Tibial nerve (tissue), 4 donors: ENCODE measurements at regions not wholly inside any gene's neighbourhood (a gene's known extent, or its start where the extent isn't known, plus 50 kb on each side); places are given as distances from the start of the nearest gene placed in this dataset.

Source experiments
- DNase-seq, 2 donors: peaks; one replicate each; pipeline ENCODE4 v3.0.0-alpha.2; 2019; ENCODE audit warnings: low spot score in 2 of 2
- H3K27ac ChIP-seq, 4 donors: fragments of 200-600 bp; sonication (generic) in 3 of 4; one replicate each; pipeline ENCODE4 v1.5.1; 2017 to 2019; ENCODE audit warnings: mild to moderate bottlenecking in 1 of 4
- H3K27me3 ChIP-seq, 2 donors: fragments of 200-600 bp; sonication (generic) in 1 of 2; one replicate each; pipeline versions ENCODE4 v1.5.1 to v1.6.0; 2017 to 2019
- H3K36me3 ChIP-seq, 3 donors: fragments of 200-600 bp; sonication (generic); one replicate each; pipeline ENCODE4 v1.5.1; 2018 to 2019
- H3K4me1 ChIP-seq, 4 donors: fragments of 200-600 bp; sonication (generic) in 3 of 4; one replicate each; pipeline ENCODE4 v1.5.1; 2017 to 2019
- H3K4me3 ChIP-seq, 4 donors: fragments of 200-600 bp; sonication (generic) in 3 of 4; one replicate each; pipeline ENCODE4 v1.5.1; 2017 to 2019; ENCODE audit warnings: mild to moderate bottlenecking in 1 of 4, moderate library complexity in 1 of 4
- H3K9me3 ChIP-seq, 4 donors: fragments of 200-600 bp; sonication (generic) in 3 of 4; one replicate each; pipeline ENCODE4 v1.5.1; 2017 to 2019
- CTCF ChIP-seq, 5 experiments: fragments of 200-600 bp in 3 of 5; fragments of 450-650 bp in 2 of 5; sonication (generic) in 3 of 5; IDR thresholded peaks; one replicate each; pipeline ENCODE4 v1.5.1; 2016 to 2019; ENCODE audit warnings: antibody characterized with exemption in 5 of 5, mild to moderate bottlenecking in 3 of 5, moderate library complexity in 2 of 5
- EP300 ChIP-seq, 2 donors: sonication (generic); formaldehyde crosslinking; IDR thresholded peaks; one replicate each; pipeline ENCODE4 v1.6.1; 2017; ENCODE audit warnings: antibody characterized with exemption in 2 of 2, mild to moderate bottlenecking in 1 of 2
- POLR2A ChIP-seq, 2 donors: fragments of 450-650 bp; IDR thresholded peaks; one replicate each; pipeline ENCODE4 v1.6.1; 2017; ENCODE audit warnings: antibody characterized with exemption in 2 of 2, mild to moderate bottlenecking in 2 of 2, moderate library complexity in 2 of 2
- WGBS, 2 donors: methylation state at CpG; one replicate each; pipeline ENCODE4 v1.1.5; 2018; 5-methylcytosine and 5-hydroxymethylcytosine counted together

DNA sequence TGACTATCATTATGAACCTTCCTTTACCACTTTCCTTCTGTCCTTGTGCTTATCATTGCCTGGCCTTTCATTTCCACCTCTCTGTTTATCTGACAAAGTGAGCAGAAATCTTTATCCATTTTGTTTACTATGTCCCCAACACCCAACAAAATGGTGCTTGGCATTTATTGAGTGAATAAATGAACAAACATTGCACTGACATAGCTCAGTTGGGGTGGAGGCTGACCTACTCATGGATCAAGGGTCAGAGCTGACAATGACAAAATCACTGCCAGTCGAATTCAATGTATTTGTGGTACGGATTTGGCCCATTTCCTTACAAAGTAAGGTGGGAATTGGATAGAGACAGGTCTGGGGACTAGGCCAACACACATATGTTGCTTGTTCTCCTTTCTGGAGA is 257.4 kb upstream of the PLXNA2 start:
- TF ChIP-seq EP300 (IDR thresholded peaks at IDR 0.05) (no peak), CTCF (IDR thresholded peaks at IDR 0.05) (no peak), POLR2A (IDR thresholded peaks at IDR 0.05) (no peak)
- WGBS, 2 donors, result 54 to 61% methylated on average over 2 of the region's 2 CpGs

DNA sequence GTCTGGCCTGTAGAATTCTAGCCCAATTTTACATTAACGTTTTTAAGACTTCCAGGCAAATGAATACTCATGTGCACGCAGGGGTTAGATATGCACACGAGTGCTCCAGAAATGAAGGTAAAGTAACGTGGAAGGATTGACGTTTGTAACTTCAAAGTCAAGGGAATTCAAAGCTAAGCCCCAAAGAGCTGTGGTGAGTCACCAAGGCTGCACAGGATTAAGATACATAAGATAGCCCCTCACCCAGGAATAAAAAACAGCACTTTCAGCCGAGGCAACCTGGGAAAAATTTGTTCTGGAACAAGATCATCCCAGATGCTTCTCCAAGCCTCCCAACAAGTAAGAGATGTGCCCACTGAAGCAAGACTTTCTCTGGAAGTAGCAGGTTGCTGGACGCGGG is 259.6 kb upstream of the PLXNA2 start:
- Histone ChIP-seq H3K4me1 (no peaks in the 10 kb centered on the region), H3K27me3 (no peaks in the 10 kb centered on the region), H3K9me3 (no peaks in the 10 kb centered on the region), H3K27ac (no peak overlapping the region), H3K4me3 (no peak overlapping the region), H3K36me3 (no peaks in the 10 kb centered on the region)
- no peak for DNase-seq
- TF ChIP-seq CTCF (IDR thresholded peaks at IDR 0.05) (no peak), POLR2A (IDR thresholded peaks at IDR 0.05) (no peak), EP300 (IDR thresholded peaks at IDR 0.05) (no peak)
- WGBS, 2 donors, result 72 to 74% methylated on average over 8 of the region's 8 CpGs

More for the DNA sequence above, 257.4 kb upstream of the PLXNA2 start:
- Histone ChIP-seq H3K4me1 (no peaks in the 10 kb centered on the region), H3K9me3 (no peaks in the 10 kb centered on the region), H3K4me3 (no peak overlapping the region), H3K27ac (no peak overlapping the region), H3K36me3 (no peaks in the 10 kb centered on the region), H3K27me3 (no peaks in the 10 kb centered on the region)
- DNase-seq, result no peak

DNA sequence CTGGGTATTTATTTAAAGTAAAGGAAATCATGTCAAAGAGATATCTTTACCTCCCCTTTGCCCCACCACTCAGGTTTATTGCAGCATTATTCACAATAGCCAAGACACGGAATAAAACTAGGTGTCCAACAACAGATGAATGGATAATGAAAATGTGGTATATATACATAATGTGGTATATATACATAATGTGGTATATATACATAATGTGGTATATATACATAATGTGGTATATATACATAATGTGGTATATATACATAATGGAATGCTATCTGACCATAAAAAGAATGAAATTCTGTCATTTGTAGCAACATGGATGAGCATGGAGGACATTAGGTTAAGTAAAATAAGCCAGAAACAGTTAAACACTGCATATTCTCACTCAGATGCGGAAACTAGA is 262.6 kb upstream of the PLXNA2 start:
- TF ChIP-seq POLR2A (IDR thresholded peaks at IDR 0.05) (no peak), CTCF (IDR thresholded peaks at IDR 0.05) (no peak), EP300 (IDR thresholded peaks at IDR 0.05) (no peak)
- Histone ChIP-seq H3K4me3 (no peak overlapping the region), H3K9me3 (no peaks in the 10 kb centered on the region), H3K27me3 (no peaks in the 10 kb centered on the region), H3K27ac (no peak overlapping the region), H3K36me3 (no peaks in the 10 kb centered on the region), H3K4me1 (no peaks in the 10 kb centered on the region)
- no peak for DNase-seq
- 94 to 97% methylated on average over 2 of the region's 2 CpGs for WGBS, 2 donors

GRCh38 chr1:208509072-208509471 is 264.9 kb upstream of the PLXNA2 start:
- Histone ChIP-seq H3K4me3 (no peak overlapping the region), H3K4me1 (no peaks in the 10 kb centered on the region), H3K27me3 (no peaks in the 10 kb centered on the region), H3K9me3 (no peaks in the 10 kb centered on the region), H3K27ac (no peak overlapping the region), H3K36me3 (no peaks in the 10 kb centered on the region)
- WGBS, 2 donors, result 82 to 87% methylated on average over 2 of the region's 2 CpGs
- no peak for DNase-seq
- TF ChIP-seq EP300 (IDR thresholded peaks at IDR 0.05) (no peak), CTCF (IDR thresholded peaks at IDR 0.05) (no peak), POLR2A (IDR thresholded peaks at IDR 0.05) (no peak)

DNA sequence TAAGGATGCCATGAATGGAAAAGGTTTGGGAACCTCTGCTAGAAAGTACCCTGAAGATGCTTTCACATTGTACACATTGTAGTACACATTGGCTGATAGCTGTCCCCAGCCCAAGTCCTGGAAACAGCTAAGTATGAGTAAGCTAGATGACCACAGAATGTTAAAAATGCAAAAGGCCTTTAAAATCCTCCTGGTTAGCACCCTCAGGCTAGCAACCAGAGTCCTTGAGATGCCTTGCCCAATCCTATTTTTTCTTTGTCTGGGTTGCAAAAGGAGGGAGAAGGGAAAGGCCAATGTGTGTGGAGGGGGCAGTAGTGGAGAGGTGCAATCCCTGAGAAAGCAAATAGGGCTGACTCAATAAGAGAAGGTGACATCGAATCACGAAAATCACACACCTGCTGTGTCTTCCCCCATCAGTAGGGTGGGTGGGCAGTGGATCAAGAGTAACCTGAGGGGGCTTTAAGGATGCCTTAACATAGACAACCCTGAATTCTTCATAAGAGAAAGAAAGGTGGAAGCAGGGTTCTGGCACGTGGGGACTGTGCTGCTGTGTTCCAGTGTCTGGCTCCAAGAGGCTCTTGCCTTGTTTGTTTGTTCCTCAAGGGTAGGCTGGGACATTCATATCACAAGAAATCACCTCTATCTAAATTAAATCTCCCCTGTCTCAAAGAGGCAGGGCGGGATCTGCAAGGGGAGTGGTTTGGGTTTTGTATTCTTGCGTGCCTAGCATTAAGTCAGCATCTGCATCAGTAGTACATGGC is 266.2 kb upstream of the PLXNA2 start:
- Histone ChIP-seq H3K36me3 (no peaks in the 10 kb centered on the region), H3K27ac (no peak overlapping the region), H3K4me3 (no peak overlapping the region), H3K9me3 (no peaks in the 10 kb centered on the region), H3K4me1 (no peaks in the 10 kb centered on the region), H3K27me3 (no peaks in the 10 kb centered on the region)
- no peak for DNase-seq
- TF ChIP-seq EP300 (IDR thresholded peaks at IDR 0.05), result no peak
- no peak for TF ChIP-seq CTCF (IDR thresholded peaks at IDR 0.05)
- TF ChIP-seq POLR2A (IDR thresholded peaks at IDR 0.05), result no peak
- 86 to 89% methylated on average over 5 of the region's 5 CpGs for WGBS, 2 donors
